HG03575 (cell line): ENCODE measurements at regions not wholly inside any gene's neighbourhood (a gene's known extent, or its start where the extent isn't known, plus 50 kb on each side); places are given as distances from the start of the nearest gene placed in this dataset.

Experiments used
- ATAC-seq: cut with Tn5 transposase; IDR thresholded peaks from one replicate; pipeline ENCODE4 v1.9.1; 2021; ENCODE audit not compliant: unreplicated experiment, insufficient number of reproducible peaks, low FRiP score; ENCODE audit errors: extremely low read depth

- ATAC-seq = no peak
Measured at GRCh38 chr18:46356278-46357033, 252.3 kb downstream of the HAUS1 start.

GRCh38 chr18:46360102-46360699 lies 256.0 kb downstream of the HAUS1 start:
- no peak for ATAC-seq

GRCh38 chr18:46360866-46361265 lies 256.7 kb downstream of the HAUS1 start:
- no peak for ATAC-seq

GRCh38 chr18:46362533-46362932 lies 258.3 kb downstream of the HAUS1 start:
- no peak for ATAC-seq

- no peak for ATAC-seq
Measured at GRCh38 chr18:46364048-46364447, 259.9 kb downstream of the HAUS1 start.

GRCh38 chr18:46366201-46366600 lies 262.0 kb downstream of the HAUS1 start:
- no peak for ATAC-seq

- ATAC-seq = no peak
Measured at GRCh38 chr18:46366751-46367376, 262.7 kb downstream of the HAUS1 start.

- no peak for ATAC-seq
Measured at GRCh38 chr18:46369323-46369722, 265.1 kb downstream of the HAUS1 start.

- no peak for ATAC-seq
Measured at GRCh38 chr18:46370898-46371297, 266.7 kb downstream of the HAUS1 start.

- ATAC-seq = no peak
Measured at GRCh38 chr18:46372670-46373069, 268.5 kb downstream of the HAUS1 start.

- no peak for ATAC-seq
Measured at GRCh38 chr18:46373131-46373530, 268.9 kb downstream of the HAUS1 start.

- ATAC-seq = no peak
Measured at GRCh38 chr18:46373791-46374190, 269.6 kb downstream of the HAUS1 start.

GRCh38 chr18:46374850-46375249 lies 270.7 kb downstream of the HAUS1 start:
- no peak for ATAC-seq

- ATAC-seq = no peak
Measured at GRCh38 chr18:46377557-46377956, 273.4 kb downstream of the HAUS1 start.

- ATAC-seq = no peak
Measured at GRCh38 chr18:46378126-46378863, 274.1 kb downstream of the HAUS1 start.

GRCh38 chr18:46378864-46379207 lies 274.7 kb downstream of the HAUS1 start:
- ATAC-seq = no peak

GRCh38 chr18:46379323-46379950 lies 275.3 kb downstream of the HAUS1 start:
- ATAC-seq = no peak

GRCh38 chr18:46385124-46385523 lies 271.9 kb downstream of the LOXHD1 start:
- no peak for ATAC-seq

- ATAC-seq = no peak
Measured at GRCh38 chr18:46386788-46387187, 270.2 kb downstream of the LOXHD1 start.
